HG03342 (cell line): ENCODE measurements at regions not wholly inside any gene's neighbourhood (a gene's known extent, or its start where the extent isn't known, plus 50 kb on each side); places are given as distances from the start of the nearest gene placed in this dataset.
"Not testable (repeated sequence)": the region's sequence is repeated elsewhere in the genome, so short reads cannot be mapped to it uniquely, and the experiment has no call there.

Experiments
- ATAC-seq: cut with Tn5 transposase; IDR thresholded peaks from one replicate; pipeline ENCODE4 v1.9.1; 2021; ENCODE audit warnings: mild to moderate bottlenecking, moderate library complexity; ENCODE audit not compliant: unreplicated experiment

- ATAC-seq = not testable (repeated sequence)
Observed at GRCh38 chr5:164327166-164327565, 821.7 kb downstream of the MAT2B start.

DNA sequence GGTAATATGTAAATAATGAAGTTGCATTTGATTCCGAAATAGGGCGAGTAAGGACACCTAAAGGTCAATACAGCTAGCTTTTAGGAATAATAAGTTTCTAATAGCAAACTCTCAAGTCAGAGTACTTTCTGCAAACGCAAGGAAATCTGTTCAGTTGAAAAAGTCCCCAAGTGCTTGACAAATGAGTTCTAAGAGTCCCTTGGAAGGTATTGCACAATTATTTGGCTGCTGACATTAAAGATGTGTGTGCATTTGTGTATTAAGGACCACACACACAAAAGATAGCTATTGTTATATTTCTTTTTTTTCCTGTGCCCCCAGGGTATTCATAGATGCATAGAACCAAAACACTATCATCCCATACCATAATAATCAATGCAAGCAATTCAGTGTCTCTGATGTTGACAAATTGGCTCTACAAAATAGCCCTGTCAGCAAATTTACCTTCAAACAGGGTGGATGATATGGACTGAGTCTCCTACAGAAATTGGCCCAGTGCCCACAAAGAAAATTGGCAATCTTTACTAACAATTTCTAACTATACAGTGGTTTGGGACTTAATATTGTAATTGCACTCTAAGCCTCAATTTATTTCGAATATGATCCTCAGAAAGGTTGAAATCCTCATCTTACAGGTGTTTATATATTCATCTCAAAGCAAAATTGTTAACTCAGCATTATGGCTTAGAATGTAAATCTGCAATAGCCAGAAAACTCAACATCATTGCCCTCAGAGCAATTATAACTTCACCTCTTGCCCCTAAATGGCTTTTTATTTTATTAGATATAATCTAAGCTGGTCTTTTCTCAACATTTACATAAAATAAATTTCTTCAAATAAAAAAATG lies 827.2 kb downstream of the MAT2B start:
- ATAC-seq = no peak

DNA sequence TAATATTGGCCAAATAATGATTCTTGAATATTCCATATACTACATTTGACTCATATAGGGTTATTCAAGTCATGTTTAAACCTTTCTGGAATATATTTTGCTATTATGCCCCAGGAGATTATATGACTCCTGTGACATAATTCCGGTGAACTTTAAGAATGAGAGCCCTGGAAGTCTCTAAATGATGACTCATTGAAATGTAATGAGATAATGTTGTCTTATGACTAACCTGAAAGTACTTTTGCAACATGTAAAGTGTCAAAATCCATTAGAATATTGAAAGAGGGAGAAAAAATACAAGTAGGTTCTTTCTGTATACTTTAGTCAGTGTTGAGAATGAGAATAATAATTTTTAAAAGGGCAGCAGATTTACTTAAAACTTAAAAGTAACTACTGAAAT lies 830.4 kb downstream of the MAT2B start:
- no peak for ATAC-seq

DNA sequence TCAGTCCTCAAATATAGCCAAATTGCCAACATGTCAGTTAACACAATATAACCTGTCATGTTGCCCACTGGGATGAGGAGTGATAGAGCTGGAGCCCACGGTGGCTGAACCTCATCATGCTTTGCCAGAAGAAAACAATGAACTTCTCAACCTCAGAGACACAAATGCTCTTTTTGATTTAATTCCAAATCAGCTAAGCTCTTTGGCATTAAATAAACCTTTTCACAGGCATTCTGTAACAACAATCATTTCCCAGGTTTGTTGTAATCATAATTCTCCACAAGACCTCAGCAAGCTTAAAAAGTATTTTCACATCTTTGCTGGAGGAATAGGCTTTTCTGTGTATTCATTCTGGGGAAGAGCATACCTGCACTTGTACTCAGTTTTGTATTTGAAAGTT lies 830.9 kb downstream of the MAT2B start:
- no peak for ATAC-seq

DNA sequence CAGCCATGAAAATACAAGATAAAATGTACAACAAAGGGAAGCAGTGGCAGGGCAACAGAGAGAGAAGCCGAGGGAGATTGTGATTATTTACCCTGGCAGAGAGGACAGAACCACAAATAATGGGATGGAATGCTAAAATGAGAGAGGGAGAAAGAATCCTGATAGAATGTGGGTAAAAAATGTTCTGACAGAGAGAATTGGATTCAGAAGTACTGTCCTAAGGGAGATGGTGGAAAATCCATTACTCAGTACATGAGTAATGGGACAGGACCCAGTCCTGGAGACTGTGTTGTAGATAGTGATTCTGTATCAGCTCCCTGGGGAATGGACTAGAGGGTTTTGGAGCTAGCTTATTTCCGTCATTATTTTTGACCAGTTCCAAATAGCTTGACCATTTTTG lies 831.5 kb downstream of the MAT2B start:
- ATAC-seq = no peak

DNA sequence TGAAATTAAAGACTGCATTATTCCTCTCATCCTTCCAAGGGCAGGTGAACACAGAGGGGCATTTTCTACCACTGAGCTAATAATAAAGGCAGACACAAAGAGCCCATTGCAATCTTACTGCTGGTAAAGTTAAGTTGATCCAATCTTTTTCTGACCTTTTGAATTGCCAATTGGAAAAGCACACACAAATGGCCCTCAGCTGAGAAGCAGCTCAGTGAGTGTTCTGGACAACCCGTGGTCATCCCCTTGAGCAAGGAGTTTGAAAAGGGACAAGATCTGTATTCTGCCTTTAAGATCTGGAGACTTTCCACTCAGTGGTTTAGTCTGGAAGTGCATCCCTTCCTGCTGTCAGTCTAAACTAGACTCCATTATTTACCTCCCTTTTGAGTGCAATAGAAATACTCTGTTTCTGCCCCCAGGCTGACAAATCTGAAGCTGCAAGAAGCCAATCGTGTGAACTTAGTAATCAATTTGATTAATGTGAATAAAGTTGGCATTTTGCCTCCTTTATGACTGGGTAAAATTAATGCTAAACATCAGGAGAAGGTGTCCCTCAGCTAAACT lies 835.7 kb downstream of the MAT2B start:
- no peak for ATAC-seq

GRCh38 chr5:164345173-164345849 lies 839.9 kb downstream of the MAT2B start:
- no peak for ATAC-seq

DNA sequence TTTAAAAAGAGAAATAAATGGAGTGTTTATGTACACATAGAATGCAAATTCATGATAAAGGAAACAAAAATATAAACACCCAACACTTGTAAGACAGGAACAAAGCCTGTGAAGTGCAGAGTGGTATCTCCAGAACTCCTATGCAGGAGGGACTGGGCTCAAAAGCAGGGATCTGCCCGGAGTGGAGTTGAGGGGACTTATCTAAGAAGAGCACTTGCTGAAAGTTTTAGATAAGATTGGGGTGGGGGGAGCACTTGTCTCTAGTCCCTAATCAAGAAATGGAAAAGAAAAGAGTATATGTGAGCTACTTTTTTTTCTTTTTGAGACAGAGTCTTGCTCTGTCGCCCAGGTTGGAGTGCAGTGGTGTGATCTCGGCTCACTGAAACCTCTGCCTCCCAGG lies 840.4 kb downstream of the MAT2B start:
- ATAC-seq = no peak

DNA sequence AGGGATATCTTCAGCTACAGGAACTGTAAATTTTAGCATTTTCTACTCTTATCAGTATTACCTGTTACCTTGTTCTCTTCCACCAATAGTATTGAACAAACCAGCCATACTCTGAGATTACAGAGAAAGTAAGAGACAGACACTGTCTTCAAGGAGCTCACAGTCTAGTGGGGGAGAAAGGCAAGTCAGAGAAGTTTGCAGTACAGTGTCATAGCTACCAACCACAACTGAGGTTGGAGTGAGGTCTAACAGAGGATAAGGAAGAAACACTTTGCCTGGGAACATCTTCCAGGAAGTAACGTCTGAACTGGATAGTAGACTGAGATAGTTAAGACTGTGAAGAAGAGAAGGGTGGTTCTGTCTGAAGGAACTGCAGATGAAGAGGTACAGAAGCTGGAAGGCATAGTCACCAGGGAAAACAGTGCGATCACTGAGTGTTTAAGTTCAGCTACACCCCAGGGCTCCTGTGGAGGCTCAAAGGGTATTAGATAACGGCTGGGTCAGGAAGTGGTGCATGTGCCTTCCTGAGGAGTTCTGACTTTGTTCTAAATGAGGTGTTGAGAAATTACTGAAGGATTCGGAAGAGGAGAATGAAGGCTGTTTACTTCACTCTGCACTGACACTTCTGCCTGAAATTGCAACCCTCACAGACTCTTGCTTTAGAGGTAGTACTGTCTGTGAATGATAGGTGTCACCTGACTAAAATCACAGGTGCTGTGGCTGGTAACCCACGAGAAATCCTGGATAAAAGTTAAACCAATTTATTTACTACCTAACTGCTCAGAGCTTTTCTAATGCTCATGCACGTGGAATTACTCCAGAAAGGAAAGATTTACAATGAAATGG lies 841.6 kb downstream of the MAT2B start:
- ATAC-seq = no peak

- ATAC-seq = no peak
Observed at GRCh38 chr5:164350236-164350635, 844.8 kb downstream of the MAT2B start.

GRCh38 chr5:164351245-164351834 lies 845.9 kb downstream of the MAT2B start:
- ATAC-seq = no peak

DNA sequence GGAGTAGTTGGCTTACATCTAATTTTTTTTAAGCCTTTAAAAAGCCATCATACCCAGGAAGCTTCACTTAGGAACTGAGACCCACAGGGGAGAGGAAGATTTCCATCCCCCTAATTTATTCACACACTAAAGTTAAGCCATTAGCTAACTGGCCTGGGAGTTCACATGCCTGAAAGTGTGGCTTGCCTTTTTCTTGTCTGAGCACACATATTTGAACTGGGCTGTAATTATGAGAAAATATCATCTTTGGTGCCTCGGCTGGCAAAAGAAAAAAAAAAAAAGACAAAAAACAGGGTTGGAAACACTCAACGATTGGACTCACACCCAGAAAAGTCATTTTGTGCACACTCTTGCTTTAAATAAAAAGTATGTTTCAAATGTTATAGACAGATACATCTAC lies 847.3 kb downstream of the MAT2B start:
- ATAC-seq = no peak

- no peak for ATAC-seq
Observed at GRCh38 chr5:164353155-164353554, 847.7 kb downstream of the MAT2B start.

- ATAC-seq = no peak
Observed at GRCh38 chr5:164354139-164354751, 848.8 kb downstream of the MAT2B start.

- ATAC-seq = no peak
Observed at GRCh38 chr5:164355267-164355830, 849.9 kb downstream of the MAT2B start.

GRCh38 chr5:164356790-164357189 lies 851.4 kb downstream of the MAT2B start:
- no peak for ATAC-seq

GRCh38 chr5:164357395-164358033 lies 852.1 kb downstream of the MAT2B start:
- ATAC-seq = no peak

DNA sequence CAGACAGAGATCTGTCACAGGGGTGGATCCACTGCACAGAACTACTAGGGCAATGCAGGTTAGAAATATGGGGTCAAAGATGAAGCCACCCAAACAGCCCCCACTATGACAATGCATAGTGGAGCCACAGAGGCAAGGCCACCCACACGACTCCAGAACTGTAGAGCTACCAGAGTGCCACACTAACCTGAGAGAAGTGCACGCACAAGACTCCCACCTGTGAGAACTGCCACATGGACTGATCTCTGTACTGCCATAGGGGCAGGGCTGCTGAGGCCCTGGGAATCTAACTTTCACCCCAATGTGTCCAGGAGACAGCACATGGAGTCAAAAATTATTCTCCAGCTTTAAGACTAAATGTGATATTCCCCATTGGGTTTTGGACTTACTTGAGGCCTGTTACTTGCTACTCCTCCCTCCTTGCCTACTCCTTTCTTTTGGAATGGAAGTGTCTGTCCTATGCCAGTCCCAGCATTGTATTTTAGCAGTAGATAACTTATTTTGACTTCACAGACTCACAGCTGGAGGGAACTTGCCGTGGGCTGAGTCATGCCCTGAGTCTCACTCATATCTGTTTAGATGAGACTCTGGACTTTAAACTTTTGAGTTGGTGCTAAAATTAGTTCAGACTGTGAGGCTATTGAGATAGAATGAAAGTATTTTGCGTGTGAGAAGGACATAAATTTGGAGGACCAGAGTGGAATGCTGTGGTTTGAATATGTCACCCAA lies 853.3 kb downstream of the MAT2B start:
- ATAC-seq = peak; percentile 42
